A673 (cell line): ENCODE measurements at regions not wholly inside any gene's neighbourhood (a gene's known extent, or its start where the extent isn't known, plus 50 kb on each side); places are given as distances from the start of the nearest gene placed in this dataset.

Experiments
- EZH2 ChIP-seq: fragments of 200-600 bp; sonication (generic); IDR thresholded peaks from 2 replicates; pipeline ENCODE4 v1.6.1; 2017; ENCODE audit warnings: borderline replicate concordance, low read depth, mild to moderate bottlenecking, mixed read lengths, antibody characterized with exemption, low read length; ENCODE audit not compliant: poor library complexity, severe bottlenecking
- TF ChIP-seq, protein P1 (sequence below): fragments of 300-800, 200-600 bp; sonication (generic); conservative IDR thresholded peaks from 2 replicates; pipeline ENCODE4 v1.5.1; 2017; ENCODE audit warnings: low read depth, mild to moderate bottlenecking, antibody characterized with exemption, low read length, moderate library complexity, mixed read lengths

- TF ChIP-seq, protein P1, sequence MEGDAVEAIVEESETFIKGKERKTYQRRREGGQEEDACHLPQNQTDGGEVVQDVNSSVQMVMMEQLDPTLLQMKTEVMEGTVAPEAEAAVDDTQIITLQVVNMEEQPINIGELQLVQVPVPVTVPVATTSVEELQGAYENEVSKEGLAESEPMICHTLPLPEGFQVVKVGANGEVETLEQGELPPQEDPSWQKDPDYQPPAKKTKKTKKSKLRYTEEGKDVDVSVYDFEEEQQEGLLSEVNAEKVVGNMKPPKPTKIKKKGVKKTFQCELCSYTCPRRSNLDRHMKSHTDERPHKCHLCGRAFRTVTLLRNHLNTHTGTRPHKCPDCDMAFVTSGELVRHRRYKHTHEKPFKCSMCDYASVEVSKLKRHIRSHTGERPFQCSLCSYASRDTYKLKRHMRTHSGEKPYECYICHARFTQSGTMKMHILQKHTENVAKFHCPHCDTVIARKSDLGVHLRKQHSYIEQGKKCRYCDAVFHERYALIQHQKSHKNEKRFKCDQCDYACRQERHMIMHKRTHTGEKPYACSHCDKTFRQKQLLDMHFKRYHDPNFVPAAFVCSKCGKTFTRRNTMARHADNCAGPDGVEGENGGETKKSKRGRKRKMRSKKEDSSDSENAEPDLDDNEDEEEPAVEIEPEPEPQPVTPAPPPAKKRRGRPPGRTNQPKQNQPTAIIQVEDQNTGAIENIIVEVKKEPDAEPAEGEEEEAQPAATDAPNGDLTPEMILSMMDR = no peak
- TF ChIP-seq EZH2 = no peak
Observed at GRCh38 chr6:163774485-163774884, 360.0 kb downstream of the QKI start.
